ENCODE measurements at regions not wholly inside any gene's neighbourhood (a gene's known extent, or its start where the extent isn't known, plus 50 kb on each side); places are given as distances from the start of the nearest gene placed in this dataset.

DNA sequence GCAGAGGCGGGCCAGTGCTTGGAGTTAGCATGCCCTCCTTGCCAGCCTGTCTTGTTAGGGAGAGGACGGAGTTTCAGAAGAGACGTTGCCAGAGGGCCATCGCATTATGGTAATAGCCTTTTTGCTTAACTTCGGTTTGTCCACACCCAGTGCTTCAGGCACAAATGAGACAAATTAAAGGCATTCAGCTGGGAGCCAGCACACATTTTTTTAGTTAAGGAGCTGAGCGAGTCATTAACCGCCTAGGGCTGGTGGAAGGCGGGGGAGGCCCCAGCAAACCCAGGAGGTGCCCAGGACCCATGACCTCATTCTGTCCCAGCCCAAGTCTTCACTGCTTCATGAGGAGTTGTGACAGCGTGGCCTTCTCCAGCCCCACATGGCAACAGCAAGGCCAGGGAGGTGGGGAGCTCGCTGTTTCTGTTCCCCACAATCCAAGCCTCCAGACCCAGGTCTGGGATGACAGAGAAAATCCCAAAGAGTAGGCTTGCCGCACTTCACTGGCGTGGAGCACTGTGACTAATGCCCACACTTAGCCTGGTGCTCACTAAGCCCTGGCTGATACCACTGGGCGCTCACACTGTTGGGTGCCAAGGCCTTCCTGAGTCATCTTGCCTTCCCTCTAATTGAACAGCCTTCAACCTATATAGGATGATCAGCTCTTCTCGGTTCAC, 237.1 kb downstream of the ANKRD60 start:
- TF ChIP-seq CTCF (conservative IDR thresholded peaks at IDR 0.05; ENCODE audit: low read length) (no peak), EZH2phosphoT487 (IDR thresholded peaks at IDR 0.05; ENCODE audit: borderline replicate concordance, low read depth, low read length) (no peak)

Data from OCI-LY7 (cell line).